ENCODE measurements at regions not wholly inside any gene's neighbourhood (a gene's known extent, or its start where the extent isn't known, plus 50 kb on each side); places are given as distances from the start of the nearest gene placed in this dataset.

DNA sequence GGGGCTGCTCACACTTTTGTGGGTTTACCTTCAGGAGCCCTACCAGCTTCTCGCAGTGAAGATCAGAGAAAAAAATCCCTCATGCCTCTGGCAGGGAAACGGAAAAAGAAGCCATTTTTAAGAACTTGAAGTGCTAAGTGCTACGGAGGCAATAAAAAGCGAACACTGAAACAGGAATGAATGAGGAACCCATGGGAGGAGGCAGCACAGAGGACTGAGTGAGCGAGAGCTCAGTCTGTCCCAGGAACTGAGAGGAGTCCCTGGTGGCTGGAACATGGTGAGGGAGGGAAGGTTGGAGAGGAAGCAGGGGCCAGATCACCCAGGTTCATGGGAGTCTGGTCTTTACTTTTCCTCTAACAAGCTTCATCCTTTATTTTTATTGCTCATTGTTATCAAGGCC lies 228.1 kb upstream of the PROK2 start:
- TF ChIP-seq, protein P1, sequence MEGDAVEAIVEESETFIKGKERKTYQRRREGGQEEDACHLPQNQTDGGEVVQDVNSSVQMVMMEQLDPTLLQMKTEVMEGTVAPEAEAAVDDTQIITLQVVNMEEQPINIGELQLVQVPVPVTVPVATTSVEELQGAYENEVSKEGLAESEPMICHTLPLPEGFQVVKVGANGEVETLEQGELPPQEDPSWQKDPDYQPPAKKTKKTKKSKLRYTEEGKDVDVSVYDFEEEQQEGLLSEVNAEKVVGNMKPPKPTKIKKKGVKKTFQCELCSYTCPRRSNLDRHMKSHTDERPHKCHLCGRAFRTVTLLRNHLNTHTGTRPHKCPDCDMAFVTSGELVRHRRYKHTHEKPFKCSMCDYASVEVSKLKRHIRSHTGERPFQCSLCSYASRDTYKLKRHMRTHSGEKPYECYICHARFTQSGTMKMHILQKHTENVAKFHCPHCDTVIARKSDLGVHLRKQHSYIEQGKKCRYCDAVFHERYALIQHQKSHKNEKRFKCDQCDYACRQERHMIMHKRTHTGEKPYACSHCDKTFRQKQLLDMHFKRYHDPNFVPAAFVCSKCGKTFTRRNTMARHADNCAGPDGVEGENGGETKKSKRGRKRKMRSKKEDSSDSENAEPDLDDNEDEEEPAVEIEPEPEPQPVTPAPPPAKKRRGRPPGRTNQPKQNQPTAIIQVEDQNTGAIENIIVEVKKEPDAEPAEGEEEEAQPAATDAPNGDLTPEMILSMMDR (IDR thresholded peaks at IDR 0.05; ENCODE audit: insufficient read depth, low read length, poor library complexity, severe bottlenecking): no peak
- DNase-seq (ENCODE audit: extremely low read depth, insufficient read length): no peak
- no peak overlapping the region for H3K4me3 ChIP-seq (replicated peaks; ENCODE audit: low read depth, low read length)
- no peaks in the 10 kb centered on the region for H3K36me3 ChIP-seq (ENCODE audit: control insufficient read depth, insufficient read depth, low read length)
- no peaks in the 10 kb centered on the region for H3K27me3 ChIP-seq (replicated peaks; ENCODE audit: control insufficient read depth, insufficient read depth, low read length)

DNA sequence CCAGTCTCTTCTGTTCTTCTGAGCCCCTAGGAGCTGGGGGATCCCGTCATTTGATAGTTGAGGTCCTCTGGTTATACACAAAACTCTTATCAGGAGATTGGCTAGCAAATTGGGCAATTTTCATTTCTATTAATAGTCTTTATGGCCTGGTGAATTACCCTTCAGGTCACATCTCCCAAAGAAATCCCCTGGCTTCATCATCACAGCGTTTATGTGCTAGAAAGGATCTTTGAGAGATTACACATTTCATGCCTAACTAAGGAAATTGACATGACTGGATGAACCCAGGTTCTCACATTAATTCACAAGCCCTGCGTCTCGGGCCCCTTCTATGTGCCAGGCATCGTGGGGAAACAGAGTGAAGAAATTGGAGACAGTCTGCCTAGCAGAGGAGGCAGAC lies 227.4 kb upstream of the PROK2 start:
- H3K27me3 ChIP-seq (replicated peaks; ENCODE audit: control insufficient read depth, insufficient read depth, low read length): no peaks in the 10 kb centered on the region
- no peaks in the 10 kb centered on the region for H3K36me3 ChIP-seq (ENCODE audit: control insufficient read depth, insufficient read depth, low read length)
- TF ChIP-seq, protein P1 (IDR thresholded peaks at IDR 0.05; ENCODE audit: insufficient read depth, low read length, poor library complexity, severe bottlenecking): no peak
- no peak for DNase-seq (ENCODE audit: extremely low read depth, insufficient read length)
- H3K4me3 ChIP-seq (replicated peaks; ENCODE audit: low read depth, low read length): no peak overlapping the region

DNA sequence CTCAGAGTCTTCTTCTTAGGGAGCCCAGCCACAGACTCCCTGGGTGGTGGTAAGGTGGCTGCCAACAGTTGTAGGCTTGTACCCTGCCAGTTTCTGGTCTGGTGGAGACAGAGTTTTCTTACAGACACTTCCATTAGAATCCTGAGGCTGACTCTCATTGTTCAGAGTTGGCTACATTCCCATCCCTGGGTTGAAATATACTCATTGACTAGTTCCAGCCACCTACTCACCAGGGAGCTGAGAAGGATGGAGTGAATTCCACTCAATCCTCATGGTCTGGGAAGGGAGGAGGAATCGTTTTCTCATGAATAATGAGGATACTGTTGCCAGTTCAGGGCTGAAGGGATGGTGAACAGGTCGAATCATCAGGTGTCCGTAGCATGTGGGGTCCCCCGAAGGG lies 226.5 kb upstream of the PROK2 start:
- H3K4me3 ChIP-seq (replicated peaks; ENCODE audit: low read depth, low read length): no peak overlapping the region
- TF ChIP-seq, protein P1 (IDR thresholded peaks at IDR 0.05; ENCODE audit: insufficient read depth, low read length, poor library complexity, severe bottlenecking): no peak
- H3K36me3 ChIP-seq (ENCODE audit: control insufficient read depth, insufficient read depth, low read length): no peaks in the 10 kb centered on the region
- DNase-seq (ENCODE audit: extremely low read depth, insufficient read length): no peak
- H3K27me3 ChIP-seq (replicated peaks; ENCODE audit: control insufficient read depth, insufficient read depth, low read length): no peaks in the 10 kb centered on the region

DNA sequence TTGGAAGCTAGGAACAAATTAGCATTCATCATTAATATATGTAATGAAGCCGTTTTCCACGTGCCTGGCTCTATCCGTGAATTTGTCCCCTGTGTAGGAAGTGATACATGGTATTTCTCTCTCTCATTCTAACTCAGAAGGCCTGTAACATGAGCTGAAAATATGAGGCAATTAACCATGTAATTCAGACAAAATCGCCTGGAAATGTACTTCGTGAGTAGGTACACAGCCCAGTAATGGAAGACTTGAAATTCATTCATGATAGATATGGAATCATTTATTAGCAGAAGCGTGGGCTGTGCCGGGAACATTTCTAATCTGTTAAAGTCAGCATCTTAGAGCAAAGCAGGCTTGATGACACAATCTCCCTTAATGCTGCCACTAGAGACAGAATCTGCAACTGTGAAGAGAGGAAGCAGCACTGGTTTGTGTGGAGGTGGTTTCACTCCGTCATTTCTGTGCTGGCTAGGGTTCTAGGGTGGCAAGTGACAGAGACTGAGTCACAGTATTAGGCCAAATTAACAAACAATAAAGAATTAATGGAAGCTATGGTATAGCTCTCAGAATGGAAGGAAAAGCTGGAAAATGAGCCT lies 225.0 kb upstream of the PROK2 start:
- DNase-seq (ENCODE audit: extremely low read depth, insufficient read length): peak; percentile 34
- Histone ChIP-seq H3K4me3 (replicated peaks; ENCODE audit: low read depth, low read length) (no peak overlapping the region), H3K27me3 (replicated peaks; ENCODE audit: control insufficient read depth, insufficient read depth, low read length) (no peaks in the 10 kb centered on the region), H3K36me3 (ENCODE audit: control insufficient read depth, insufficient read depth, low read length) (no peaks in the 10 kb centered on the region)
- TF ChIP-seq, protein P1 (IDR thresholded peaks at IDR 0.05; ENCODE audit: insufficient read depth, low read length, poor library complexity, severe bottlenecking): no peak

DNA sequence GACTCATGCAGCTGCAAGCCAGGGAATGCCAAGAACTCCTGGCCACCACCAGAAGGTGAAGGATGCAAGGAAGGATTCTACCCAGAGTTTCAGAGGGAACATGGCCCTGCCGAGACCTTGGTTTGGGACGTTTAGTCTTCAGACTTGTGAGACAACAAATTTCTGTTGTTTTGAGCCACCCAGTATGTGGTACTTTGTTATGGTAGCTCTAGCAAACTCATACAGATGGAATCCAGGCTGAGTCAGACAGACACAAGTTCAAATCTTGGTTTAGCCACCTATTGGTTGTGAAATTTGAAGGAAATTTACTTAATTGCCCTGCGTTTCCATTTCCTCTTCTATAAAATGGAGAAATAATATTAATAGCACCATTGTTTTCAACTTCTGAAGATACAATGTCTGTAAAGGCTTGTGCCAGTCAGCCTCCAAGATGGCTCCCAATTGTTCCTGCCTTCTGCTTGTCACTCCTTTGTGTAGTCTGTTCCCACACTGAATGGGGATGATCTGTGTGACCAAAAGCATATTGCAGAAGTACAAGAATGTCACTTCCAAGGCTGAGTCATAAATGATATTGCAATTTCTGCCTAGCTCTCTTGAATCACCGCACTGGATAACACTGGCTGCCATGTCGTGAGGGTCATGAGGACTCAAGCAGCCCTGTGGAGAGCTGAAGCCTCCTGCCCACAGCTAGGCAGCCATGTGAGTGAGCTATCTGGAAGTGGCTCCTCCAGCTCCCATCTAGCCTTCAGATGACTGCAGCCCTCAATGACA lies 223.5 kb upstream of the PROK2 start:
- Histone ChIP-seq H3K4me3 (replicated peaks; ENCODE audit: low read depth, low read length) (no peak overlapping the region), H3K36me3 (ENCODE audit: control insufficient read depth, insufficient read depth, low read length) (no peaks in the 10 kb centered on the region), H3K27me3 (replicated peaks; ENCODE audit: control insufficient read depth, insufficient read depth, low read length) (no peaks in the 10 kb centered on the region)
- TF ChIP-seq, protein P1 (IDR thresholded peaks at IDR 0.05; ENCODE audit: insufficient read depth, low read length, poor library complexity, severe bottlenecking): no peak
- no peak for DNase-seq (ENCODE audit: extremely low read depth, insufficient read length)
